Peyer's patch (tissue), 4 donors: ENCODE measurements at regions not wholly inside any gene's neighbourhood (a gene's known extent, or its start where the extent isn't known, plus 50 kb on each side); places are given as distances from the start of the nearest gene placed in this dataset.

Source experiments
- DNase-seq, 3 donors: peaks; one replicate each; pipeline ENCODE4 v3.0.0-alpha.2; 2017 to 2019
- H3K27ac ChIP-seq, 4 donors: fragments of 200-600 bp; sonication (generic); one replicate each; pipeline ENCODE4 v1.5.1; 2016 to 2019
- H3K27me3 ChIP-seq, 2 donors: fragments of 200-600 bp; sonication (generic); one replicate each; pipeline ENCODE4 v1.5.1; 2019
- H3K36me3 ChIP-seq, 3 donors: fragments of 200-600 bp; sonication (generic); one replicate each; pipeline ENCODE4 v1.5.1; 2016 to 2019
- H3K4me1 ChIP-seq, 4 donors: fragments of 200-600 bp; sonication (generic); one replicate each; pipeline ENCODE4 v1.5.1; 2016 to 2019
- H3K4me3 ChIP-seq, 4 donors: fragments of 200-600 bp; sonication (generic); 1 replicate in 3 of 4; 2 replicates in 1 of 4; pipeline ENCODE4 v1.5.1; 2016 to 2019; ENCODE audit warnings: mild to moderate bottlenecking in 1 of 4
- H3K9me3 ChIP-seq, 4 donors: fragments of 200-600 bp; sonication (generic); one replicate each; pipeline ENCODE4 v1.5.1; 2016 to 2019; ENCODE audit warnings: mild to moderate bottlenecking in 1 of 4
- CTCF ChIP-seq, 6 experiments: fragments of 450-650 bp in 4 of 6; fragments of 200-600 bp in 2 of 6; sonication (generic) in 1 of 6; IDR thresholded peaks; one replicate each; pipeline ENCODE4 v1.5.1; 2017 to 2019; ENCODE audit warnings: antibody characterized with exemption in 6 of 6, mild to moderate bottlenecking in 3 of 6, moderate library complexity in 1 of 6
- POLR2A ChIP-seq, 2 donors: fragments of 450-650 bp; IDR thresholded peaks; one replicate each; pipeline ENCODE4 v1.5.1; 2017; ENCODE audit warnings: antibody characterized with exemption in 2 of 2, mild to moderate bottlenecking in 2 of 2, moderate library complexity in 2 of 2

- no peak for DNase-seq
- H3K4me3 ChIP-seq, result no peak overlapping the region
- no peaks in the 10 kb centered on the region for H3K36me3 ChIP-seq
- no peaks in the 10 kb centered on the region for H3K9me3 ChIP-seq
- H3K27me3 ChIP-seq, result no peaks in the 10 kb centered on the region
- no peaks in the 10 kb centered on the region for H3K4me1 ChIP-seq
- no peak overlapping the region for H3K27ac ChIP-seq
- TF ChIP-seq POLR2A (IDR thresholded peaks at IDR 0.05) (no peak), CTCF (IDR thresholded peaks at IDR 0.05) (no peak)
Measured at GRCh38 chr12:83629931-83630330, 943.2 kb downstream of the TMTC2 start.

- H3K36me3 ChIP-seq, result no peaks in the 10 kb centered on the region
- H3K27me3 ChIP-seq, result no peaks in the 10 kb centered on the region
- H3K4me3 ChIP-seq, result no peak overlapping the region
- no peaks in the 10 kb centered on the region for H3K4me1 ChIP-seq
- no peaks in the 10 kb centered on the region for H3K9me3 ChIP-seq
- H3K27ac ChIP-seq, result no peak overlapping the region
- TF ChIP-seq CTCF (IDR thresholded peaks at IDR 0.05), result no peak
- TF ChIP-seq POLR2A (IDR thresholded peaks at IDR 0.05), result no peak
- no peak for DNase-seq
Measured at GRCh38 chr12:83622205-83622604, 935.5 kb downstream of the TMTC2 start.

- no peak for DNase-seq
- H3K4me1 ChIP-seq, result no peaks in the 10 kb centered on the region
- no peaks in the 10 kb centered on the region for H3K27me3 ChIP-seq
- no peak overlapping the region for H3K4me3 ChIP-seq
- no peak overlapping the region for H3K27ac ChIP-seq
- TF ChIP-seq CTCF (IDR thresholded peaks at IDR 0.05), result no peak
- no peak for TF ChIP-seq POLR2A (IDR thresholded peaks at IDR 0.05)
- no peaks in the 10 kb centered on the region for H3K36me3 ChIP-seq
- peaks cover 0 to 3% (median 0%) of the 10 kb centered on the region in 4 donors for H3K9me3 ChIP-seq
Measured at GRCh38 chr12:83619973-83620372, 933.3 kb downstream of the TMTC2 start.

GRCh38 chr12:83615152-83615551, 928.4 kb downstream of the TMTC2 start:
- H3K4me1 ChIP-seq, result no peaks in the 10 kb centered on the region
- no peak for DNase-seq
- H3K36me3 ChIP-seq, result no peaks in the 10 kb centered on the region
- no peak overlapping the region for H3K4me3 ChIP-seq
- H3K27ac ChIP-seq, result no peak overlapping the region
- TF ChIP-seq POLR2A (IDR thresholded peaks at IDR 0.05) (no peak), CTCF (IDR thresholded peaks at IDR 0.05) (no peak)
- peaks cover 0 to 3% (median 0%) of the 10 kb centered on the region in 4 donors for H3K9me3 ChIP-seq
- H3K27me3 ChIP-seq, result no peaks in the 10 kb centered on the region

- no peak overlapping the region for H3K4me3 ChIP-seq
- H3K27me3 ChIP-seq, result no peaks in the 10 kb centered on the region
- H3K27ac ChIP-seq, result no peak overlapping the region
- no peak for TF ChIP-seq POLR2A (IDR thresholded peaks at IDR 0.05)
- TF ChIP-seq CTCF (IDR thresholded peaks at IDR 0.05), result no peak
- DNase-seq, result no peak
- H3K9me3 ChIP-seq, result peaks cover 0 to 3% (median 0%) of the 10 kb centered on the region in 4 donors
- H3K4me1 ChIP-seq, result no peaks in the 10 kb centered on the region
- no peaks in the 10 kb centered on the region for H3K36me3 ChIP-seq
Measured at GRCh38 chr12:83613586-83614110, 926.9 kb downstream of the TMTC2 start.

- Histone ChIP-seq H3K36me3 (no peaks in the 10 kb centered on the region), H3K4me3 (no peak overlapping the region), H3K9me3 (peaks cover 0 to 9% (median 0%) of the 10 kb centered on the region in 4 donors), H3K27ac (no peak overlapping the region), H3K27me3 (no peaks in the 10 kb centered on the region), H3K4me1 (no peaks in the 10 kb centered on the region)
- no peak for TF ChIP-seq CTCF (IDR thresholded peaks at IDR 0.05)
- TF ChIP-seq POLR2A (IDR thresholded peaks at IDR 0.05), result no peak
- no peak for DNase-seq
Measured at GRCh38 chr12:83603106-83603505, 916.4 kb downstream of the TMTC2 start.
